PC-9 (cell line): ENCODE measurements at regions not wholly inside any gene's neighbourhood (a gene's known extent, or its start where the extent isn't known, plus 50 kb on each side); places are given as distances from the start of the nearest gene placed in this dataset.

Experiments used
- BruUV-seq: library from RNA; stranded (reverse); fragments of 400-500 nt; replicated peaks from 2 replicates; lab custom pipeline; 2021; lab: Mats Ljungman, UMichigan
- CTCF ChIA-PET: fragments of 300-600 bp; sonication (Branson Sonifier 250); formaldehyde crosslinking; loops from one replicate; lab custom pipeline; 2022; ENCODE audit warnings: antibody characterized with exemption; lab: Charles Lee
- POLR2A ChIA-PET: fragments of 300-600 bp; sonication (Branson Sonifier 250); formaldehyde crosslinking; loops from one replicate; lab custom pipeline; 2022; ENCODE audit warnings: antibody characterized with exemption; ENCODE audit not compliant: unreplicated experiment; lab: Charles Lee
- DNase-seq, 2 experiments: peaks; one replicate each; pipeline versions ENCODE4 v3.0.0 to v3.0.0-alpha.2; 2015 to 2022; ENCODE audit warnings: mixed read lengths in 1 of 2
- H2AFZ ChIP-seq: fragments of 200-600 bp; sonication (generic); 2 replicates; pipeline ENCODE4 v1.8.1; 2017; ENCODE audit warnings: antibody characterized with exemption
- H3F3A ChIP-seq: fragments of 200-600 bp; sonication (generic); 2 replicates; pipeline ENCODE4 v1.8.1; 2017; ENCODE audit warnings: antibody characterized with exemption, mild to moderate bottlenecking, low read depth; ENCODE audit not compliant: insufficient read depth
- H3K27ac ChIP-seq: fragments of 200-600 bp; sonication (generic); 2 replicates; pipeline ENCODE4 v1.6.1; 2016; ENCODE audit warnings: mixed run types
- H3K27me3 ChIP-seq: fragments of 200-600 bp; sonication (generic); 2 replicates; pipeline ENCODE4 v1.6.1; 2016; ENCODE audit warnings: low read depth, mixed run types; ENCODE audit not compliant: insufficient read depth
- H3K36me3 ChIP-seq: fragments of 200-600 bp; sonication (generic); 2 replicates; pipeline ENCODE4 v1.6.1; 2016; ENCODE audit warnings: low read depth, mixed run types
- H3K4me1 ChIP-seq: fragments of 200-600 bp; sonication (generic); replicated peaks from 2 replicates; pipeline ENCODE4 v1.6.1; 2016; ENCODE audit warnings: mixed run types; ENCODE audit not compliant: insufficient read depth
- H3K4me2 ChIP-seq: fragments of 200-600 bp; sonication (generic); 2 replicates; pipeline ENCODE4 v1.6.1; 2017; ENCODE audit warnings: mixed run types
- H3K4me3 ChIP-seq: fragments of 200-600 bp; sonication (generic); 2 replicates; pipeline ENCODE4 v1.6.1; 2016; ENCODE audit warnings: mixed run types
- H3K79me2 ChIP-seq: fragments of 200-600 bp; sonication (generic); 2 replicates; pipeline ENCODE4 v1.6.1; 2017; ENCODE audit warnings: low read depth, mixed run types
- H3K9me2 ChIP-seq: fragments of 200-600 bp; sonication (generic); 2 replicates; pipeline ENCODE4 v1.8.1; 2017; ENCODE audit warnings: mild to moderate bottlenecking; ENCODE audit not compliant: insufficient read depth
- H3K9me3 ChIP-seq: fragments of 200-600 bp; sonication (generic); 2 replicates; pipeline ENCODE4 v1.8.1; 2016; ENCODE audit warnings: low read depth; ENCODE audit not compliant: insufficient read depth
- H4K20me1 ChIP-seq: fragments of 200-600 bp; sonication (generic); 2 replicates; pipeline ENCODE4 v1.8.1; 2017; ENCODE audit not compliant: insufficient read depth
- CTCF ChIP-seq: fragments of 200-600 bp; sonication (generic); conservative IDR thresholded peaks from 2 replicates; pipeline ENCODE4 v1.6.1; 2017; ENCODE audit warnings: mixed run types, antibody characterized with exemption, mild to moderate bottlenecking, moderate library complexity
- EZH2 ChIP-seq: fragments of 200-600 bp; sonication (generic); IDR thresholded peaks from 2 replicates; pipeline ENCODE4 v1.8.0; 2017; ENCODE audit warnings: antibody characterized with exemption, low read depth
- intact Hi-C: fragments of 100-400 bp; cut with micrococcal nuclease; formaldehyde crosslinking; loops from one replicate; pipeline ENCODE4 v1.10.0; 2022; ENCODE audit not compliant: unreplicated experiment

DNA sequence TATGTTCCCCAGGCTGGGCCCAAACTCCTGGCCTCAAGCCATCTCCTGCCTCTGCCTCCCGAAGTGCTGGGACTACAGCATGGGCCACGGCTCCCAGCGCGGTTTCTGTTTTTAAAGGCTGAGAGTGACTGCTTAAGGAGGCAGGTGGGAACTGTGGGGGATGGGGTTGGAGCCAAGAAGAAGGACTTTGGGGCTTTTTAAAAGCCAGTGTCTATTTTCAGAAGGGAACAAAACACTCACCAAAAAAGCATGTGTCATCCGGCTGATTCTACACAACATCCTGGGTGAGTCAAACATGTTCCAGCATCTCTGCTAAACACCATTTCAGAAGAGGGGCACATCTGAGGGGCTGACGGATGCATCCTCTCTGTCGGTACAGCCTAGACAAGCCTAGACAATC, 824.5 kb downstream of the TYW1 start:
- Histone ChIP-seq H3F3A (no peaks in the 10 kb centered on the region), H3K27me3 (no peaks in the 10 kb centered on the region), H3K36me3 (no peaks in the 10 kb centered on the region), H3K4me2 (no peak overlapping the region), H3K4me1 (no peaks in the 10 kb centered on the region), H3K9me2 (no peaks in the 10 kb centered on the region), H4K20me1 (no peaks in the 10 kb centered on the region), H3K79me2 (no peaks in the 10 kb centered on the region), H2AFZ (no peak overlapping the region), H3K9me3 (no peaks in the 10 kb centered on the region), H3K4me3 (no peak overlapping the region), H3K27ac (no peak overlapping the region)
- no peak for DNase-seq
- intact Hi-C loops, result no loop called here
- POLR2A ChIA-PET, result no interaction called here
- TF ChIP-seq EZH2 (no peak), CTCF (no peak)
- CTCF ChIA-PET, result no interaction called here
- no TSS peak for BruUV-seq

DNA sequence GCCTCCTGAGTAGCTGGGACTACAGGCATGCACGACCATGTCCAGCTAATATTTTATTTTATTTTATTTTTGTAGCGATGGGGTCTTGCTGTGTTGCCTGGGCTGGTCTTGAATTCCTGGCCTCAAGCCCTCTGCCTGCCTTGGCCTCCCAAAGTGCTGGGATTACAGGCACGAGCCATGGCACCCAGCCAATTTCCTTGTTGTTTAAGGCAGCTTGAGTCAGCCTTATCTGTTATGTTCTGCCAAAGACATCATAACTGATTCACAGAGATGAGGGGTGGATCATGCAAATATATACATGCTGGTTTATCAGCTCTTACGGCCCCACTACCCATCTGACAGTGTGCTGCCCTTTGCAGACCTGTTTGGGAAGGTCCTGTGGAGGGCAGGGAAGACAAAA, 826.7 kb downstream of the TYW1 start:
- no peak overlapping the region for H3K27ac ChIP-seq
- BruUV-seq, result no TSS peak

DNA sequence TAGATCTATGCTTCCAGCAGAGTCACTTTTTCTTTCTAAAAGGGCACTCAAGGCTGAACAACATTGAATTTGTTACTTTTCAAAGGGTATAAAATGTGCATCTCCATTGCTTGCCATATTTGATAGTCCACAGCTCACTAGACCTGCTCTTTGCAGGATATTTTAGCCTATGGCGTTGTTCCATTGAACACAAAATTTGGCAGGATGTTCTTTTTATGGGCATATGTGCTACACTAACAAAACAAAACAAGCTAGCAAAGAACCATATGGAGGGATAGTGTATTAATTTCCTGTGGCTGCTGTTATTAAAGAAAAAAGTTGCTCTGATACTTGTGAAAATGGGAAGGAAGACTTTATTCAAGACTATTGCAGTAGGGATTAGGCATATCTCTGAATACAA, 828.7 kb downstream of the TYW1 start:
- intact Hi-C loops, result no loop called here
- Histone ChIP-seq H3K36me3 (no peaks in the 10 kb centered on the region), H3K27ac (no peak overlapping the region), H3K27me3 (peaks cover 14% of the 10 kb centered on the region; the same call in 1 of the 2 replicates), H3K4me2 (no peak overlapping the region), H3K9me2 (0 out of 2 replicates have a peak, but pooled peaks cover 4% of the 10 kb centered on the region), H4K20me1 (no peaks in the 10 kb centered on the region), H3F3A (no peaks in the 10 kb centered on the region), H3K79me2 (no peaks in the 10 kb centered on the region), H3K4me3 (no peak overlapping the region), H2AFZ (no peak overlapping the region), H3K4me1 (no peaks in the 10 kb centered on the region), H3K9me3 (no peaks in the 10 kb centered on the region)
- CTCF ChIA-PET, result no interaction called here
- no TSS peak for BruUV-seq
- TF ChIP-seq CTCF (no peak), EZH2 (no peak)
- no peak for DNase-seq
- POLR2A ChIA-PET, result no interaction called here

More for the DNA sequence above, 826.7 kb downstream of the TYW1 start:
- Histone ChIP-seq H2AFZ (no peak overlapping the region), H3K4me3 (no peak overlapping the region), H3K9me2 (no peaks in the 10 kb centered on the region), H3K36me3 (no peaks in the 10 kb centered on the region), H4K20me1 (no peaks in the 10 kb centered on the region), H3K27me3 (0 out of 2 replicates have a peak, but pooled peaks cover 7% of the 10 kb centered on the region), H3F3A (no peaks in the 10 kb centered on the region), H3K9me3 (no peaks in the 10 kb centered on the region), H3K4me2 (no peak overlapping the region), H3K79me2 (no peaks in the 10 kb centered on the region), H3K4me1 (no peaks in the 10 kb centered on the region)
- DNase-seq, result no peak
- intact Hi-C loops, result no loop called here
- ChIA-PET CTCF (no interaction called here), POLR2A (no interaction called here)
- TF ChIP-seq CTCF (no peak), EZH2 (no peak)
